HepG2 (cell line): ENCODE measurements at regions not wholly inside any gene's neighbourhood (a gene's known extent, or its start where the extent isn't known, plus 50 kb on each side); places are given as distances from the start of the nearest gene placed in this dataset.

Experiments used
- ATAC-seq: fragments of 200-7000 bp; cut with Tn5 transposase; 3 replicates; pipeline ENCODE4 v1.9.1; 2020; ENCODE audit warnings: mild to moderate bottlenecking, moderate library complexity
- BruUV-seq: library from RNA; stranded (reverse); fragments of 400-500 nt; replicated peaks from 2 replicates; lab custom pipeline; 2021; lab: Mats Ljungman, UMichigan
- CTCF ChIA-PET: fragments of 300-600 bp; formaldehyde crosslinking; extraction: SDS; loops from one replicate; lab custom pipeline; 2021; ENCODE audit warnings: low total read pairs, inconsistent platforms, low intra/inter-chr PET ratio; lab: Yijun Ruan, JAX
- POLR2A ChIA-PET: fragments of 350-600 bp; sonication (Branson Sonifier 250); formaldehyde crosslinking; loops from one replicate; lab custom pipeline; 2020; ENCODE audit warnings: antibody characterized with exemption, inconsistent platforms; lab: Yijun Ruan, JAX
- DNase-seq: peaks from one replicate; pipeline ENCODE4 v3.0.0-alpha.2; 2015; ENCODE audit warnings: low spot score
- FAIRE-seq: peaks from 3 replicates; lab custom pipeline; 2011; peaks lifted over from hg19 to GRCh38; lab: Jason Lieb, UNC
- H2AFZ ChIP-seq: one replicate; pipeline ENCODE4 v1.6.1; 2011; ENCODE audit warnings: low read length, inconsistent platforms
- H3K27ac ChIP-seq: fragments of 300-600 bp; 3 replicates; pipeline ENCODE4 v1.8.0; 2011; ENCODE audit warnings: mixed run types, mild to moderate bottlenecking, mixed read lengths, low read length, inconsistent platforms; ENCODE audit not compliant: insufficient read depth; ENCODE audit errors: extremely low read length
- H3K27me3 ChIP-seq, 2 experiments: fragments of 200-600 bp in 1 of 2; 2 replicates in 1 of 2; 3 replicates in 1 of 2; pipeline versions ENCODE4 v1.6.0 to v1.8.0; 2011; ENCODE audit warnings: low read length in 2 of 2, mild to moderate bottlenecking in 2 of 2, moderate library complexity in 2 of 2, inconsistent platforms in 1 of 2; ENCODE audit not compliant: insufficient read depth in 2 of 2, control insufficient read depth in 1 of 2
- H3K36me3 ChIP-seq, 2 experiments: fragments of 200-600 bp in 1 of 2; replicated peaks in 1 of 2; 2 replicates in 1 of 2; 3 replicates in 1 of 2; pipeline versions ENCODE4 v1.5.1 to v1.8.0; 2011; ENCODE audit warnings: low read length in 2 of 2, inconsistent platforms in 1 of 2; ENCODE audit not compliant: insufficient read depth in 2 of 2, control insufficient read depth in 1 of 2
- H3K4me1 ChIP-seq: 2 replicates; pipeline ENCODE4 v1.5.1; 2012; ENCODE audit warnings: low read length, inconsistent platforms; ENCODE audit not compliant: insufficient read depth
- H3K4me2 ChIP-seq: 2 replicates; pipeline ENCODE4 v1.6.0; 2011; ENCODE audit warnings: low read depth, low read length, inconsistent platforms
- H3K4me3 ChIP-seq, 3 experiments: fragments of 200-600 bp in 1 of 3; sonication (generic), shearing (Covaris generic) in 1 of 3; replicated peaks in 1 of 3; 2 replicates each; pipeline ENCODE4 v1.5.1; 2011 to 2016; ENCODE audit warnings: low read length in 3 of 3, inconsistent platforms in 2 of 3, low read depth in 2 of 3, mild to moderate bottlenecking in 2 of 3, control low read depth in 1 of 3, mixed read lengths in 1 of 3; ENCODE audit not compliant: insufficient read depth in 1 of 3
- H3K79me2 ChIP-seq: one replicate; pipeline ENCODE4 v1.6.1; 2011; ENCODE audit warnings: low read length, inconsistent platforms; ENCODE audit not compliant: insufficient read depth
- H3K9ac ChIP-seq: 2 replicates; pipeline ENCODE4 v1.6.0; 2011; ENCODE audit warnings: mild to moderate bottlenecking, low read depth, low read length, inconsistent platforms; ENCODE audit not compliant: insufficient read depth
- H3K9me3 ChIP-seq: 2 replicates; pipeline ENCODE4 v1.5.1; 2012; ENCODE audit warnings: mild to moderate bottlenecking, low read length
- H4K20me1 ChIP-seq: 2 replicates; pipeline ENCODE4 v1.6.0; 2011; ENCODE audit warnings: inconsistent platforms, mild to moderate bottlenecking, low read length, moderate library complexity; ENCODE audit not compliant: insufficient read depth
- FOXA3 ChIP-seq: IDR thresholded peaks from 2 replicates; pipeline ENCODE4 v1.6.1; 2016; ENCODE audit warnings: missing genetic modification reagents, missing compliant biosample characterization
- HDAC1 ChIP-seq: sonication (generic); formaldehyde crosslinking; IDR thresholded peaks from 2 replicates; pipeline ENCODE4 v1.5.1; 2020; ENCODE audit warnings: mild to moderate bottlenecking, missing genetic modification reagents
- KLF9 ChIP-seq: IDR thresholded peaks from 2 replicates; pipeline ENCODE4 v1.6.1; 2016; ENCODE audit warnings: low read depth
- NR2F1 ChIP-seq, 2 experiments: fragments of 450-650 bp in 1 of 2; formaldehyde crosslinking in 1 of 2; IDR thresholded peaks; 2 replicates each; pipeline versions ENCODE4 v1.5.0 to v1.6.1; 2016 to 2020; ENCODE audit warnings: mild to moderate bottlenecking in 1 of 2, missing compliant biosample characterization in 1 of 2, missing genetic modification reagents in 1 of 2, moderate library complexity in 1 of 2
- PRDM15 ChIP-seq: sonication (generic); formaldehyde crosslinking; IDR thresholded peaks from 2 replicates; pipeline ENCODE4 v1.4.0; 2020; ENCODE audit warnings: missing genetic modification reagents
- RFXAP ChIP-seq: sonication (generic); formaldehyde crosslinking; IDR thresholded peaks from 2 replicates; pipeline ENCODE4 v1.4.0; 2020; ENCODE audit warnings: missing genetic modification reagents, borderline replicate concordance
- SNAI1 ChIP-seq: sonication (generic); formaldehyde crosslinking; IDR thresholded peaks from 2 replicates; pipeline ENCODE4 v1.5.0; 2020; ENCODE audit warnings: mild to moderate bottlenecking, missing genetic modification reagents, borderline replicate concordance
- U2AF1 ChIP-seq: fragments of 200-400 bp; formaldehyde crosslinking; optimal IDR thresholded peaks from 2 replicates; pipeline ENCODE3; 2017; ENCODE audit warnings: mild to moderate bottlenecking, low read depth, low read length
- ZNF207 ChIP-seq: fragments of 450-650 bp; IDR thresholded peaks from 2 replicates; pipeline ENCODE4 v1.6.1; 2016; ENCODE audit warnings: antibody characterized with exemption, borderline replicate concordance
- ZNF646 ChIP-seq: sonication (generic); formaldehyde crosslinking; IDR thresholded peaks from 2 replicates; pipeline ENCODE4 v1.9.0; 2021; ENCODE audit warnings: mild to moderate bottlenecking, missing genetic modification reagents
- ZNF709 ChIP-seq: sonication (generic); formaldehyde crosslinking; IDR thresholded peaks from 2 replicates; pipeline ENCODE4 v1.5.0; 2020; ENCODE audit warnings: mild to moderate bottlenecking, missing genetic modification reagents
- ZNF720 ChIP-seq: sonication (generic); formaldehyde crosslinking; IDR thresholded peaks from 2 replicates; pipeline ENCODE4 v1.4.0; 2020; ENCODE audit warnings: missing genetic modification reagents
- WGBS: methylation state at CpG from one replicate; pipeline ENCODE4 v1.1.6; 2017; ENCODE audit warnings: low lambda C conversion rate; 5-methylcytosine and 5-hydroxymethylcytosine counted together
- in situ Hi-C: cut with HindIII; loops from 2 replicates; pipeline ENCODE4 v1.10.0; 2017; ENCODE audit warnings: low pct_unique_long_range_greater_than_20kb; ENCODE audit not compliant: extremely low pct_ligation_motif_present
- intact Hi-C: fragments of 100-400 bp; cut with micrococcal nuclease; formaldehyde crosslinking; loops from one replicate; pipeline ENCODE4 v1.10.0; 2022; ENCODE audit not compliant: unreplicated experiment
- TF ChIP-seq, protein P1 (sequence below): sonication (generic); formaldehyde crosslinking; IDR thresholded peaks from 2 replicates; pipeline ENCODE4 v1.8.0; 2022; ENCODE audit warnings: mild to moderate bottlenecking, missing genetic modification reagents, borderline replicate concordance
- TF ChIP-seq, protein P2 (sequence below): sonication (generic); formaldehyde crosslinking; IDR thresholded peaks from 2 replicates; pipeline ENCODE4 v1.4.0; 2020; ENCODE audit warnings: mild to moderate bottlenecking, low read depth, missing genetic modification reagents

GRCh38 chr9:106072421-106072820, 378.1 kb downstream of the TMEM38B start:
- DNase-seq (no peak), ATAC-seq (no peak), FAIRE-seq (no peak)
- Histone ChIP-seq H3K79me2 (no peaks in the 10 kb centered on the region), H3K4me2 (no peak overlapping the region), H3K36me3 (no peaks in the 10 kb centered on the region), H3K4me3 (no peak overlapping the region), H3K9me3 (no peaks in the 10 kb centered on the region), H3K27ac (no peak overlapping the region), H4K20me1 (no peaks in the 10 kb centered on the region), H2AFZ (no peak overlapping the region), H3K9ac (no peak overlapping the region), H3K27me3 (no peaks in the 10 kb centered on the region), H3K4me1 (no peaks in the 10 kb centered on the region)
- CTCF ChIA-PET = no interaction called here
- in situ Hi-C loops (no loop called here), intact Hi-C loops (no loop called here)
- POLR2A ChIA-PET = no interaction called here
- 0% methylated on average over 1 of the region's 1 CpG for WGBS
- no TSS peak for BruUV-seq
- TF ChIP-seq ZNF720 (CRISPR knock-in tag) = no peak
- TF ChIP-seq PRDM15 (CRISPR knock-in tag) = no peak
- no peak for TF ChIP-seq SNAI1 (CRISPR knock-in tag)
- TF ChIP-seq, protein P1, sequence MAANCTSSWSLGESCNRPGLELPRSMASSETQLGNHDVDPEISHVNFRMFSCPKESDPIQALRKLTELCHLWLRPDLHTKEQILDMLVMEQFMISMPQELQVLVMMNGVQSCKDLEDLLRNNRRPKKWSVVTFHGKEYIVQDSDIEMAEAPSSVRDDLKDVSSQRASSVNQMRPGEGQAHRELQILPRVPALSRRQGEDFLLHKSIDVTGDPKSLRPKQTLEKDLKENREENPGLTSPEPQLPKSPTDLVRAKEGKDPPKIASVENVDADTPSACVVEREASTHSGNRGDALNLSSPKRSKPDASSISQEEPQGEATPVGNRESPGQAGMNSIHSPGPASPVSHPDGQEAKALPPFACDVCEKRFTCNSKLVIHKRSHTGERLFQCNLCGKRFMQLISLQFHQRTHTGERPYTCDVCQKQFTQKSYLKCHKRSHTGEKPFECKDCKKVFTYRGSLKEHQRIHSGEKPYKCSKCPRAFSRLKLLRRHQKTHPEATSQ = no peak
- TF ChIP-seq RFXAP (CRISPR knock-in tag) = no peak
- TF ChIP-seq, protein P2, sequence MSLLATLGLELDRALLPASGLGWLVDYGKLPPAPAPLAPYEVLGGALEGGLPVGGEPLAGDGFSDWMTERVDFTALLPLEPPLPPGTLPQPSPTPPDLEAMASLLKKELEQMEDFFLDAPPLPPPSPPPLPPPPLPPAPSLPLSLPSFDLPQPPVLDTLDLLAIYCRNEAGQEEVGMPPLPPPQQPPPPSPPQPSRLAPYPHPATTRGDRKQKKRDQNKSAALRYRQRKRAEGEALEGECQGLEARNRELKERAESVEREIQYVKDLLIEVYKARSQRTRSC (CRISPR knock-in tag) = no peak
- TF ChIP-seq NR2F1 (CRISPR knock-in tag; IDR thresholded peaks at IDR 0.05) = no peak
- TF ChIP-seq ZNF207 = no peak
- TF ChIP-seq FOXA3 (CRISPR knock-in tag) = no peak
- TF ChIP-seq ZNF709 (CRISPR knock-in tag) = no peak
- no peak for TF ChIP-seq ZNF646 (CRISPR knock-in tag)
- TF ChIP-seq HDAC1 (CRISPR knock-in tag) = no peak
- no peak for TF ChIP-seq KLF9 (CRISPR knock-in tag)
- no peak for TF ChIP-seq U2AF1
